K562 (cell line): ENCODE measurements at regions not wholly inside any gene's neighbourhood (a gene's known extent, or its start where the extent isn't known, plus 50 kb on each side); places are given as distances from the start of the nearest gene placed in this dataset.

Source experiments
- ATAC-seq: fragments of 200-7000 bp; cut with Tn5 transposase; 3 replicates; pipeline ENCODE4 v1.9.1; 2020; ENCODE audit warnings: moderate library complexity
- BruUV-seq: library from RNA; stranded (reverse); fragments of 400-500 nt; replicated peaks from 2 replicates; lab custom pipeline; 2021; lab: Mats Ljungman, UMichigan
- CTCF ChIA-PET: fragments of 300-600 bp; formaldehyde crosslinking; extraction: SDS; loops from one replicate; lab custom pipeline; 2021; ENCODE audit warnings: low intra/inter-chr PET ratio; lab: Yijun Ruan, JAX
- POLR2A ChIA-PET: fragments of 300-600, 350-650 bp; sonication (Branson Sonifier 250); formaldehyde crosslinking; extraction: SDS; loops from one replicate; lab custom pipeline; 2021; ENCODE audit warnings: antibody characterized with exemption, inconsistent platforms; lab: Yijun Ruan, JAX
- DNase-seq, 4 experiments: peaks; one replicate each; pipeline versions ENCODE4 v3.0.0 to v3.0.0-alpha.2; 2011 to 2018; ENCODE audit warnings: low spot score in 3 of 4, mixed read lengths in 3 of 4; ENCODE audit errors: extremely low read depth in 1 of 4
- FAIRE-seq: peaks from 2 replicates; lab custom pipeline; 2011; peaks lifted over from hg19 to GRCh38; lab: Jason Lieb, UNC
- H2AFZ ChIP-seq: 2 replicates; pipeline ENCODE4 v1.6.0; 2011; ENCODE audit warnings: low read depth, low read length, control low read depth, inconsistent platforms
- H3K27ac ChIP-seq: fragments of 200-600 bp; 3 replicates; pipeline ENCODE4 v1.8.0; 2011; ENCODE audit warnings: low read depth, mild to moderate bottlenecking, control low read depth, inconsistent platforms, low read length, moderate library complexity, mixed read lengths; ENCODE audit errors: extremely low read depth
- H3K27me3 ChIP-seq, 2 experiments: fragments of 300-600 bp in 1 of 2; 2 replicates in 1 of 2; 3 replicates in 1 of 2; pipeline versions ENCODE4 v1.6.0 to v1.8.0; 2011; ENCODE audit warnings: inconsistent platforms in 2 of 2, low read length in 2 of 2, mild to moderate bottlenecking in 1 of 2, mixed read lengths in 1 of 2, moderate library complexity in 1 of 2; ENCODE audit not compliant: control insufficient read depth in 2 of 2, insufficient read depth in 2 of 2
- H3K36me3 ChIP-seq: fragments of 300-600 bp; 3 replicates; pipeline ENCODE4 v1.8.0; 2011; ENCODE audit warnings: mild to moderate bottlenecking, low read length, inconsistent platforms; ENCODE audit not compliant: control insufficient read depth, insufficient read depth
- H3K4me1 ChIP-seq, 2 experiments: fragments of 200-600 bp in 1 of 2; replicated peaks in 1 of 2; 2 replicates in 1 of 2; 3 replicates in 1 of 2; pipeline versions ENCODE4 v1.5.1 to v1.8.0; 2011; ENCODE audit warnings: inconsistent platforms in 2 of 2, low read length in 2 of 2, mild to moderate bottlenecking in 1 of 2, mixed read lengths in 1 of 2, moderate library complexity in 1 of 2; ENCODE audit not compliant: control insufficient read depth in 2 of 2, insufficient read depth in 2 of 2
- H3K4me2 ChIP-seq: 2 replicates; pipeline ENCODE4 v1.6.1; 2011; ENCODE audit warnings: low read length, control low read depth, inconsistent platforms, mixed read lengths; ENCODE audit not compliant: insufficient read depth
- H3K4me3 ChIP-seq: fragments of 200-600 bp; sonication (generic), shearing (Covaris generic); 2 replicates; pipeline ENCODE4 v1.5.1; 2016; ENCODE audit warnings: control low read depth, inconsistent platforms
- H3K79me2 ChIP-seq: fragments of 200-600 bp; 3 replicates; pipeline ENCODE4 v1.8.0; 2011; ENCODE audit warnings: low read length, inconsistent platforms; ENCODE audit not compliant: control insufficient read depth, insufficient read depth
- H3K9ac ChIP-seq, 2 experiments: 2 replicates each; pipeline versions ENCODE4 v1.6.0 to v1.6.1; 2011; ENCODE audit warnings: low read depth in 2 of 2, low read length in 2 of 2, control low read depth in 1 of 2, inconsistent platforms in 1 of 2, mild to moderate bottlenecking in 1 of 2, mixed read lengths in 1 of 2; ENCODE audit not compliant: insufficient read depth in 1 of 2
- H3K9me1 ChIP-seq: one replicate; pipeline ENCODE4 v1.6.0; 2011; ENCODE audit warnings: inconsistent platforms, mild to moderate bottlenecking, low read length, moderate library complexity; ENCODE audit not compliant: control insufficient read depth, insufficient read depth
- H3K9me3 ChIP-seq: replicated peaks from 2 replicates; pipeline ENCODE4 v1.5.1; 2011; ENCODE audit warnings: low read depth, low read length, inconsistent platforms; ENCODE audit not compliant: control insufficient read depth, insufficient read depth
- H4K20me1 ChIP-seq: replicated peaks from 2 replicates; pipeline ENCODE4 v1.6.1; 2011; ENCODE audit warnings: low read length, inconsistent platforms, mixed read lengths; ENCODE audit not compliant: control insufficient read depth, insufficient read depth
- GATAD2A ChIP-seq: fragments of 450-650 bp; IDR thresholded peaks from 2 replicates; pipeline ENCODE4 v1.6.1; 2017
- HDGF ChIP-seq: fragments of 450-650 bp; IDR thresholded peaks from 2 replicates; pipeline ENCODE4 v1.6.1; 2016
- HEY1 ChIP-seq: fragments of 250-450 bp; sonication (Bioruptor Pico); IDR thresholded peaks from 2 replicates; pipeline ENCODE4 v1.5.0; 2020; ENCODE audit warnings: mild to moderate bottlenecking, moderate library complexity, borderline replicate concordance
- LARP7 ChIP-seq: fragments of 450-650 bp; IDR thresholded peaks from 2 replicates; pipeline ENCODE4 v1.6.1; 2016
- NCOA1 ChIP-seq: fragments of 450-650 bp; IDR thresholded peaks from 2 replicates; pipeline ENCODE4 v1.6.1; 2016; ENCODE audit warnings: low read depth
- NR2C2 ChIP-seq, 2 experiments: fragments of 200-800 bp in 1 of 2; sonication (Bioruptor generic) in 1 of 2; sonication (generic) in 1 of 2; formaldehyde crosslinking in 1 of 2; IDR thresholded peaks; 2 replicates each; pipeline versions ENCODE4 v1.6.1 to v1.8.0; 2016 to 2022; ENCODE audit warnings: mild to moderate bottlenecking in 1 of 2, missing compliant biosample characterization in 1 of 2, missing genetic modification characterization in 1 of 2, missing genetic modification reagents in 1 of 2
- SMARCA4 ChIP-seq: fragments of 450-650 bp; IDR thresholded peaks from 2 replicates; pipeline ENCODE4 v1.6.1; 2016
- SREBF2 ChIP-seq: sonication (generic); formaldehyde crosslinking; IDR thresholded peaks from 2 replicates; pipeline ENCODE4 v1.4.0; 2020; ENCODE audit warnings: mild to moderate bottlenecking, missing genetic modification reagents
- ZBTB40 ChIP-seq, 2 experiments: fragments of 450-650 bp in 1 of 2; sonication (generic) in 1 of 2; formaldehyde crosslinking in 1 of 2; IDR thresholded peaks; 2 replicates each; pipeline versions ENCODE4 v1.7.1 to v1.9.0; 2016 to 2022; ENCODE audit warnings: inconsistent platforms in 1 of 2, mild to moderate bottlenecking in 1 of 2, missing genetic modification reagents in 1 of 2
- ZKSCAN1 ChIP-seq: fragments of 150-350 bp; IDR thresholded peaks from 2 replicates; pipeline ENCODE4 v1.6.1; 2016; ENCODE audit warnings: low read depth, low read length
- ZNF197 ChIP-seq: fragments of 200-800 bp; sonication (Bioruptor generic); IDR thresholded peaks from 2 replicates; pipeline ENCODE4 v1.6.1; 2016; ENCODE audit warnings: low read depth, missing genetic modification characterization, missing compliant biosample characterization
- WGBS: fragments of 100-300 bp; shearing (Covaris generic); methylation state at CpG from one replicate; pipeline ENCODE4 v1.1.6; 2016; ENCODE audit warnings: low coverage, mixed read lengths; ENCODE audit not compliant: insufficient coverage; ENCODE audit errors: missing lambda C conversion rate; 5-methylcytosine and 5-hydroxymethylcytosine counted together
- in situ Hi-C: fragments of 300-500 bp; cut with MboI; formaldehyde crosslinking; loops from 4 replicates; pipeline ENCODE4 v1.15.0; 2018; ENCODE audit warnings: inconsistent platforms, mixed read lengths
- intact Hi-C: fragments of 100-400 bp; cut with micrococcal nuclease; formaldehyde crosslinking; loops from 2 replicates; pipeline ENCODE4 v1.14.2; 2022

- H3K27ac ChIP-seq, result no peak overlapping the region
- POLR2A ChIA-PET, result no interaction called here
- peaks cover 0 to 3% of the 10 kb centered on the region in 2 experiments; a peak in 2 of 5 replicates for H3K4me1 ChIP-seq
- no peak overlapping the region for H3K9ac ChIP-seq
- no peaks in the 10 kb centered on the region for H3K9me3 ChIP-seq
- WGBS, result 7% methylated on average over 5 of the region's 5 CpGs
- TF ChIP-seq NR2C2 (CRISPR knock-in tag; IDR thresholded peaks at IDR 0.05), result no peak
- TF ChIP-seq NR2C2 (tag; IDR thresholded peaks at IDR 0.05), result no peak
- no peak for TF ChIP-seq HEY1 (CRISPR knock-in tag)
- no peak for TF ChIP-seq HDGF
- no peak for TF ChIP-seq ZNF197 (CRISPR knock-in tag)
- no peak for TF ChIP-seq ZBTB40 (IDR thresholded peaks at IDR 0.05)
- TF ChIP-seq ZBTB40 (CRISPR knock-in tag; IDR thresholded peaks at IDR 0.05), result no peak
- no peak for TF ChIP-seq GATAD2A
- TF ChIP-seq ZKSCAN1, result no peak
- no peak for TF ChIP-seq LARP7
- TF ChIP-seq NCOA1, result no peak
- no peak for TF ChIP-seq SREBF2 (CRISPR knock-in tag)
- no peak for TF ChIP-seq SMARCA4
- TF ChIP-seq, all 486 proteins: peak for 0
- intact Hi-C loops (no loop called here), in situ Hi-C loops (no loop called here)
- no peaks in the 10 kb centered on the region for H3K79me2 ChIP-seq
- H3K9me1 ChIP-seq, result no peaks in the 10 kb centered on the region
- H3K4me3 ChIP-seq, result no peak overlapping the region
- no peaks in the 10 kb centered on the region for H3K36me3 ChIP-seq
- ATAC-seq (no peak), FAIRE-seq (no peak), DNase-seq (no peak)
- H3K4me2 ChIP-seq, result no peak overlapping the region
- CTCF ChIA-PET, result no interaction called here
- no TSS peak for BruUV-seq
- 0 out of 5 replicates have a peak, but pooled peaks cover 0 to 2% of the 10 kb centered on the region in 2 experiments for H3K27me3 ChIP-seq
- no peak overlapping the region for H2AFZ ChIP-seq
- H4K20me1 ChIP-seq, result no peaks in the 10 kb centered on the region
Observed at GRCh38 chr15:84113919-84114318, 121.7 kb upstream of the GOLGA6L4 start.
